GM23338 (cell line): ENCODE measurements at regions not wholly inside any gene's neighbourhood (a gene's known extent, or its start where the extent isn't known, plus 50 kb on each side); places are given as distances from the start of the nearest gene placed in this dataset.

ENCODE experiments used
- ATAC-seq: fragments of 200-7000 bp; cut with Tn5 transposase; 3 replicates; pipeline ENCODE4 v1.9.1; 2020
- DNase-seq: peaks from one replicate; pipeline ENCODE4 v3.0.0-alpha.2; 2015; ENCODE audit warnings: low spot score
- H2AFZ ChIP-seq: fragments of 200-600 bp; sonication (generic); 2 replicates; pipeline ENCODE4 v1.8.0; 2016; ENCODE audit warnings: antibody characterized with exemption, mild to moderate bottlenecking, moderate library complexity
- H3F3A ChIP-seq: fragments of 200-600 bp; sonication (generic); replicated peaks from 2 replicates; pipeline ENCODE4 v1.8.0; 2017; ENCODE audit warnings: antibody characterized with exemption, mixed run types, low read depth
- H3K27ac ChIP-seq: fragments of 200-600 bp; sonication (generic); 2 replicates; pipeline ENCODE4 v1.6.1; 2016; ENCODE audit warnings: low read depth
- H3K27me3 ChIP-seq: fragments of 200-600 bp; sonication (generic); 2 replicates; pipeline ENCODE4 v1.8.0; 2016; ENCODE audit warnings: mild to moderate bottlenecking, mixed run types, moderate library complexity; ENCODE audit not compliant: insufficient read depth
- H3K36me3 ChIP-seq: fragments of 200-600 bp; sonication (generic); 2 replicates; pipeline ENCODE4 v1.8.0; 2016; ENCODE audit warnings: mild to moderate bottlenecking; ENCODE audit not compliant: insufficient read depth
- H3K4me1 ChIP-seq: fragments of 200-600 bp; sonication (generic); 2 replicates; pipeline ENCODE4 v1.8.0; 2016; ENCODE audit warnings: mild to moderate bottlenecking, moderate library complexity; ENCODE audit not compliant: insufficient read depth
- H3K4me2 ChIP-seq: fragments of 200-600 bp; sonication (generic); 2 replicates; pipeline ENCODE4 v1.7.1; 2017; ENCODE audit warnings: mixed run types
- H3K4me3 ChIP-seq: fragments of 200-600 bp; sonication (generic); 2 replicates; pipeline ENCODE4 v1.6.1; 2016; ENCODE audit warnings: mixed run types
- H3K79me2 ChIP-seq: fragments of 200-600 bp; sonication (generic); replicated peaks from 2 replicates; pipeline ENCODE4 v1.8.0; 2017; ENCODE audit warnings: mild to moderate bottlenecking; ENCODE audit not compliant: insufficient read depth
- H3K9me2 ChIP-seq: fragments of 200-600 bp; sonication (generic); 2 replicates; pipeline ENCODE4 v1.8.0; 2017; ENCODE audit not compliant: insufficient read depth
- H4K20me1 ChIP-seq: fragments of 200-600 bp; sonication (generic); replicated peaks from 2 replicates; pipeline ENCODE4 v1.8.0; 2017; ENCODE audit warnings: mild to moderate bottlenecking; ENCODE audit not compliant: insufficient read depth
- H3K27ac Mint-ChIP-seq: 2 replicates; pipeline ENCODE4 v1.8.0; 2020; ENCODE audit warnings: inconsistent platforms, mild to moderate bottlenecking, moderate library complexity, mixed read lengths
- H3K27me3 Mint-ChIP-seq: 3 replicates; pipeline ENCODE4 v1.8.0; 2022; ENCODE audit warnings: low read depth, mild to moderate bottlenecking, moderate library complexity, mixed read lengths, inconsistent platforms; ENCODE audit not compliant: insufficient read depth, poor library complexity
- H3K36me3 Mint-ChIP-seq: 3 replicates; pipeline ENCODE4 v1.8.0; 2021; ENCODE audit warnings: low read depth, mild to moderate bottlenecking, inconsistent platforms, moderate library complexity, mixed read lengths
- H3K4me1 Mint-ChIP-seq: 3 replicates; pipeline ENCODE4 v1.8.0; 2020; ENCODE audit warnings: mild to moderate bottlenecking, inconsistent platforms, mixed read lengths
- H3K4me3 Mint-ChIP-seq: 3 replicates; pipeline ENCODE4 v1.8.0; 2021; ENCODE audit warnings: moderate library complexity, mild to moderate bottlenecking, inconsistent platforms, mixed read lengths
- H3K9me3 Mint-ChIP-seq: 3 replicates; pipeline ENCODE4 v1.8.0; 2020; ENCODE audit warnings: moderate library complexity, mild to moderate bottlenecking, inconsistent platforms, mixed read lengths
- CREB1 ChIP-seq: fragments of 250-450 bp; sonication (Bioruptor Pico); IDR thresholded peaks from 2 replicates; pipeline ENCODE4 v1.5.0; 2020; ENCODE audit warnings: low read depth, mild to moderate bottlenecking, moderate library complexity
- EZH2 ChIP-seq: fragments of 200-600 bp; sonication (generic); IDR thresholded peaks from one replicate; pipeline ENCODE4 v1.8.0; 2017; ENCODE audit warnings: antibody characterized with exemption, mild to moderate bottlenecking, low read depth; ENCODE audit not compliant: unreplicated experiment
- EZH2phosphoT487 ChIP-seq: fragments of 200-600 bp; sonication (generic); IDR thresholded peaks from one replicate; pipeline ENCODE4 v1.8.1; 2018; ENCODE audit warnings: antibody characterized with exemption; ENCODE audit not compliant: unreplicated experiment
- JUNB ChIP-seq: IDR thresholded peaks from one replicate; pipeline ENCODE4 v1.6.1; 2016; ENCODE audit warnings: antibody characterized with exemption; ENCODE audit not compliant: unreplicated experiment
- POLR2AphosphoS5 ChIP-seq: IDR thresholded peaks from 2 replicates; pipeline ENCODE4 v1.6.1; 2016; ENCODE audit warnings: antibody characterized with exemption, low read depth
- REST ChIP-seq: IDR thresholded peaks from one replicate; pipeline ENCODE4 v1.6.1; 2018; ENCODE audit warnings: antibody characterized with exemption; ENCODE audit not compliant: unreplicated experiment
- STAT1 ChIP-seq: IDR thresholded peaks from one replicate; pipeline ENCODE4 v1.6.1; 2016; ENCODE audit warnings: antibody characterized with exemption; ENCODE audit not compliant: unreplicated experiment
- ZNF331 ChIP-seq: fragments of 250-450 bp; sonication (Bioruptor Pico); IDR thresholded peaks from 2 replicates; pipeline ENCODE4 v1.5.0; 2020; ENCODE audit warnings: low read depth, mild to moderate bottlenecking, moderate library complexity
- ZNF462 ChIP-seq: fragments of 250-450 bp; sonication (Bioruptor Pico); IDR thresholded peaks from 2 replicates; pipeline ENCODE4 v1.5.0; 2020; ENCODE audit warnings: mild to moderate bottlenecking, moderate library complexity
- TF ChIP-seq, protein P1 (sequence below), 2 experiments: fragments of 200-600 bp in 1 of 2; sonication (generic) in 1 of 2; conservative IDR thresholded peaks; 2 replicates each; pipeline versions ENCODE4 v1.5.1 to v1.6.1; 2016 to 2017; ENCODE audit warnings: antibody characterized with exemption in 2 of 2, low read depth in 2 of 2, mild to moderate bottlenecking in 2 of 2, moderate library complexity in 1 of 2

- TF ChIP-seq JUNB, result no peak
- no peak for TF ChIP-seq ZNF462 (CRISPR knock-in tag)
- no peak for TF ChIP-seq STAT1
- no peak for TF ChIP-seq EZH2
- TF ChIP-seq POLR2AphosphoS5, result no peak
- TF ChIP-seq, protein P1, sequence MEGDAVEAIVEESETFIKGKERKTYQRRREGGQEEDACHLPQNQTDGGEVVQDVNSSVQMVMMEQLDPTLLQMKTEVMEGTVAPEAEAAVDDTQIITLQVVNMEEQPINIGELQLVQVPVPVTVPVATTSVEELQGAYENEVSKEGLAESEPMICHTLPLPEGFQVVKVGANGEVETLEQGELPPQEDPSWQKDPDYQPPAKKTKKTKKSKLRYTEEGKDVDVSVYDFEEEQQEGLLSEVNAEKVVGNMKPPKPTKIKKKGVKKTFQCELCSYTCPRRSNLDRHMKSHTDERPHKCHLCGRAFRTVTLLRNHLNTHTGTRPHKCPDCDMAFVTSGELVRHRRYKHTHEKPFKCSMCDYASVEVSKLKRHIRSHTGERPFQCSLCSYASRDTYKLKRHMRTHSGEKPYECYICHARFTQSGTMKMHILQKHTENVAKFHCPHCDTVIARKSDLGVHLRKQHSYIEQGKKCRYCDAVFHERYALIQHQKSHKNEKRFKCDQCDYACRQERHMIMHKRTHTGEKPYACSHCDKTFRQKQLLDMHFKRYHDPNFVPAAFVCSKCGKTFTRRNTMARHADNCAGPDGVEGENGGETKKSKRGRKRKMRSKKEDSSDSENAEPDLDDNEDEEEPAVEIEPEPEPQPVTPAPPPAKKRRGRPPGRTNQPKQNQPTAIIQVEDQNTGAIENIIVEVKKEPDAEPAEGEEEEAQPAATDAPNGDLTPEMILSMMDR (conservative IDR thresholded peaks at IDR 0.05; ENCODE audit: low read depth in 2 of 2), result no peak
- no peak for TF ChIP-seq ZNF331
- TF ChIP-seq CREB1 (CRISPR knock-in tag), result no peak
- TF ChIP-seq REST, result no peak
- TF ChIP-seq EZH2phosphoT487, result no peak
- H2AFZ ChIP-seq, result no peak overlapping the region
- H3K27ac ChIP-seq, result no peak overlapping the region
- H3K4me1 ChIP-seq, result peaks cover 15% of the 10 kb centered on the region
- H3K9me2 ChIP-seq, result no peaks in the 10 kb centered on the region; the same call in 1 of the 2 replicates
- H3F3A ChIP-seq, result no peaks in the 10 kb centered on the region
- no peaks in the 10 kb centered on the region for H3K36me3 ChIP-seq
- no peak for DNase-seq
- H3K27me3 ChIP-seq, result no peaks in the 10 kb centered on the region
- Mint-ChIP-seq H3K4me1 (peaks cover 19% of the 10 kb centered on the region), H3K27ac (no peak overlapping the region), H3K36me3 (peaks cover 3% of the 10 kb centered on the region; the same call in 1 of the 3 replicates), H3K4me3 (no peak overlapping the region), H3K9me3 (peaks cover 17% of the 10 kb centered on the region; the same call in 2 of the 3 replicates), H3K27me3 (peaks cover 3% of the 10 kb centered on the region)
- H4K20me1 ChIP-seq, result no peaks in the 10 kb centered on the region
- H3K4me2 ChIP-seq, result no peak overlapping the region
- no peak for ATAC-seq
- H3K4me3 ChIP-seq, result no peak overlapping the region
- H3K79me2 ChIP-seq, result no peaks in the 10 kb centered on the region
These were observed 83.6 kb downstream of the CARTPT start for GRCh38 chr5:71802673-71803072.
